Loucy (cell line): ENCODE measurements at regions not wholly inside any gene's neighbourhood (a gene's known extent, or its start where the extent isn't known, plus 50 kb on each side); places are given as distances from the start of the nearest gene placed in this dataset.

Experiments used
- CTCF ChIP-seq: fragments of 200-600 bp; sonication (generic); conservative IDR thresholded peaks from 2 replicates; pipeline ENCODE4 v1.5.1; 2014; ENCODE audit warnings: mild to moderate bottlenecking, antibody characterized with exemption, low read length
- EZH2phosphoT487 ChIP-seq: fragments of 200-600 bp; IDR thresholded peaks from 2 replicates; pipeline ENCODE4 v1.6.1; 2018; ENCODE audit warnings: antibody characterized with exemption, mild to moderate bottlenecking, moderate library complexity, borderline replicate concordance

- TF ChIP-seq CTCF: no peak
- no peak for TF ChIP-seq EZH2phosphoT487
Measured at GRCh38 chr10:58971211-58971610, 205.2 kb upstream of the PHYHIPL start.
